ENCODE measurements at regions not wholly inside any gene's neighbourhood (a gene's known extent, or its start where the extent isn't known, plus 50 kb on each side); places are given as distances from the start of the nearest gene placed in this dataset.
A peak's percentile ranks its signal among the peaks of the same experiment; 100 is the strongest.

DNA sequence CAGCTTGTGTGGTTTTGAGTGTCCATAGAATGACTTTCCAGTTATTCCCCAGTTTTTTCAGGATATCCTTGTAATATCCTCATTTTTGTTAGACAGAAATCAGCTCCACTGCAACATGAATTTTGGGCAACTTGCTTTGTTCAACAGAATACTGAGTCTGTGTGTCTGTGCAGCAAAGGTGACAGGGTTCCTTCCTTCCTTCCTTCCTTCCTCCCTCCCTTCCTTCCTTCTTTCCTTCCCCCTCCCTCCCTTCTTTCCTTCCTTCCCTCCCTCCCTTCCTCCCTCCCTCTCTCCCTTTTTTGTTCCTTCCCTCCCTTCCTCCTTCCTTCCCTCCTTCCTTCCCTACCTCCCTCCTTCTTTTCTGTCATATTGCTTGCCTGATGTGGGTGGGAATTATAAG is 496.5 kb downstream of the EPM2A start:
- no peak for DNase-seq (ENCODE audit: extremely low spot score)
- CTCF ChIA-PET = no interaction called here
- POLR2A ChIA-PET = no interaction called here
- TF ChIP-seq ELF4 (IDR thresholded peaks at IDR 0.05) (no peak), FOXM1 (IDR thresholded peaks at IDR 0.05; ENCODE audit: borderline replicate concordance) (no peak), FOXK2 (IDR thresholded peaks at IDR 0.05) (no peak), NFRKB (IDR thresholded peaks at IDR 0.05) (no peak), L3MBTL2 (conservative IDR thresholded peaks at IDR 0.05) (no peak), TARDBP (IDR thresholded peaks at IDR 0.05) (no peak), SP1 (IDR thresholded peaks at IDR 0.05) (no peak), FOXA1 (IDR thresholded peaks at IDR 0.05) (no peak), BHLHE40 (IDR thresholded peaks at IDR 0.05; ENCODE audit: borderline replicate concordance) (no peak), ARNT (IDR thresholded peaks at IDR 0.05) (no peak), HDGF (IDR thresholded peaks at IDR 0.05; ENCODE audit: borderline replicate concordance) (no peak), SUZ12 (IDR thresholded peaks at IDR 0.05) (no peak), CTBP1 (IDR thresholded peaks at IDR 0.05; ENCODE audit: borderline replicate concordance) (no peak), ZNF384 (IDR thresholded peaks at IDR 0.05) (no peak), LEF1 (IDR thresholded peaks at IDR 0.05; ENCODE audit: borderline replicate concordance) (no peak)
- TF ChIP-seq, protein P1, sequence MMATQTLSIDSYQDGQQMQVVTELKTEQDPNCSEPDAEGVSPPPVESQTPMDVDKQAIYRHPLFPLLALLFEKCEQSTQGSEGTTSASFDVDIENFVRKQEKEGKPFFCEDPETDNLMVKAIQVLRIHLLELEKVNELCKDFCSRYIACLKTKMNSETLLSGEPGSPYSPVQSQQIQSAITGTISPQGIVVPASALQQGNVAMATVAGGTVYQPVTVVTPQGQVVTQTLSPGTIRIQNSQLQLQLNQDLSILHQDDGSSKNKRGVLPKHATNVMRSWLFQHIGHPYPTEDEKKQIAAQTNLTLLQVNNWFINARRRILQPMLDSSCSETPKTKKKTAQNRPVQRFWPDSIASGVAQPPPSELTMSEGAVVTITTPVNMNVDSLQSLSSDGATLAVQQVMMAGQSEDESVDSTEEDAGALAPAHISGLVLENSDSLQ (IDR thresholded peaks at IDR 0.05) = no peak

DNA sequence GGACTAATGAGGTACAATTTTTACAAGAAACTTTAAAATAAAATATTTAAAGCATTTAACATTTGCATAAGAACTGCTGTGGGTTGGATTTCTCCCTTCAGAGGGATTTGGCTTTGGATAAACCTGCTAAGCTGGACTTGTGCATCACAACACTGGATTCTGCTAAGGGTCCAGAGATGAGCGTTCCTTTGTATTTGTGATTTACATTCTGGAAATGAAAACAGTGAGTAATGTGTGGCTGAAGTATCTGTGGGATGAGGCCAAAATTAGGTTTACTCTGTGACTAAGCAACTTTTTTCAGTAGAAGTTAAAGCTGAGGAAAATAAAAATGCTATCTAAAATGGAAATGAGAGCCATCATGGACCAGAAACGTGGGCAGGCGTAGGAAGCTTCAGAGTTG is 494.3 kb downstream of the EPM2A start:
- POLR2A ChIA-PET = no interaction called here
- CTCF ChIA-PET = no interaction called here
- DNase-seq (ENCODE audit: extremely low spot score) = no peak

DNA sequence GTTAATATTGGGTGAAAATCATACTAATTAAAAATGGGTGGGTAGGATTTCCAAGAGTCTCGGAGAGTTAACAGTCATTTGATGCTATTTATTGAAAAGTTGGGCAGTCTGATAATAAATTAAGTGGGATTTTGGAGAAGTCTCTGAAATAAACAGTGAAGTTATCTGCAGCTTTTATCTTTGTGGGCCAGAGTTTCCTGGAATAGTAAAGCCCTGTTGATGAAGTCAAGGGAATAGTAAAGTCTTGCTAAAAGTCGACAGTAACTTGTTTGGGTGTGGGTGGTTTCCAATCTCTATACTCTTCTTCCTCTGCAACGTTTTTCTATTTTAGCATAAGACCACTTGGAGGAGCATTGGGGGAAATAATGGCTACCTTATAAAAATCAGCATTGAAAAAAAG is 493.6 kb downstream of the EPM2A start:
- no peak for DNase-seq (ENCODE audit: extremely low spot score)
- ChIA-PET CTCF (no interaction called here), POLR2A (no interaction called here)
- TF ChIP-seq, protein P1 (IDR thresholded peaks at IDR 0.05) = no peak
- TF ChIP-seq FOXA1 (IDR thresholded peaks at IDR 0.05) (no peak), HDGF (IDR thresholded peaks at IDR 0.05; ENCODE audit: borderline replicate concordance) (no peak), FOXK2 (IDR thresholded peaks at IDR 0.05) (no peak), BHLHE40 (IDR thresholded peaks at IDR 0.05; ENCODE audit: borderline replicate concordance) (no peak), NFRKB (IDR thresholded peaks at IDR 0.05) (no peak), CTBP1 (IDR thresholded peaks at IDR 0.05; ENCODE audit: borderline replicate concordance) (no peak), LEF1 (IDR thresholded peaks at IDR 0.05; ENCODE audit: borderline replicate concordance) (no peak), SUZ12 (IDR thresholded peaks at IDR 0.05) (no peak), SP1 (IDR thresholded peaks at IDR 0.05) (no peak)

More for the DNA sequence above, 494.3 kb downstream of the EPM2A start:
- TF ChIP-seq TARDBP (IDR thresholded peaks at IDR 0.05) (no peak), FOXA1 (IDR thresholded peaks at IDR 0.05) (no peak), BHLHE40 (IDR thresholded peaks at IDR 0.05; ENCODE audit: borderline replicate concordance) (no peak), SP1 (IDR thresholded peaks at IDR 0.05) (no peak), ARNT (IDR thresholded peaks at IDR 0.05) (no peak), ZNF384 (IDR thresholded peaks at IDR 0.05) (no peak)

DNA sequence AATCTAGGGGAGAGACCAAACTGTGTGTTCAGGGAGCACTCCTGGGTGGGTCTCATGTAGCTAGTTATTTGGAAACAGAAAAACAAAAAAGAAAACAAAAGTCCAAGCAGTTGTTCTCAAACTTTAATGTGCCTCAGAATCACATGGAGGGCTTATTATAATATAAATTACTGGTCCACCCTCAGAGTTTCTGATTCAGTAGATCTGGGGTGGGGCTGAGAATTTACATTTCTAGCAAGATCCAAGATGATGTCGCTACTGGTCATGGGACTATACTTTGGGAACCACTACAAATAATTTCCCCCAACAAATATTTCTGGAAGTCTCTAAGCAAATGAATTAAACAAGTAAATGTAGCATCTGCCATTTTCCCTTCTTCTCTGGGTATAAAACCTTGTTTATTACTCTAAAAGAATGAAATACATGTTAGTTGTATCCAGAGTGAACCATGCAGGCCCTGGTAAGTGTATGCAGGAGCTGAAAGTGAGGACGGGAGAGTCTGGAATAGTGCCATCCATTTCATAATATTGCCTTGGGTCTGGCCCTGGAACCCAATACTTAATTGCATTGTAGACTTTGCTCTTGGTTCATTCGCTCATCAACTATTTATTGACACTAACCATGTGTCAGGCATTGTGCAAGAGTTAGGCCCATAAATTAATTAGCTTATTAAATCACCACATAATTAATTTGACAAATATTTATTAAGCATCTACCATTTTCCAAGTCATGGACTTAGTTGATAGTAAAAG is 490.8 kb downstream of the EPM2A start:
- CTCF ChIA-PET = no interaction called here
- TF ChIP-seq BHLHE40 (IDR thresholded peaks at IDR 0.05; ENCODE audit: borderline replicate concordance) = no peak
- no peak for TF ChIP-seq LEF1 (IDR thresholded peaks at IDR 0.05; ENCODE audit: borderline replicate concordance)
- TF ChIP-seq ARNT (IDR thresholded peaks at IDR 0.05) = no peak
- TF ChIP-seq L3MBTL2 (conservative IDR thresholded peaks at IDR 0.05) = no peak
- TF ChIP-seq SP1 (IDR thresholded peaks at IDR 0.05) = no peak
- no peak for TF ChIP-seq TARDBP (IDR thresholded peaks at IDR 0.05)
- TF ChIP-seq FOXA1 (IDR thresholded peaks at IDR 0.05) = no peak
- no peak for DNase-seq (ENCODE audit: extremely low spot score)
- POLR2A ChIA-PET = no interaction called here

DNA sequence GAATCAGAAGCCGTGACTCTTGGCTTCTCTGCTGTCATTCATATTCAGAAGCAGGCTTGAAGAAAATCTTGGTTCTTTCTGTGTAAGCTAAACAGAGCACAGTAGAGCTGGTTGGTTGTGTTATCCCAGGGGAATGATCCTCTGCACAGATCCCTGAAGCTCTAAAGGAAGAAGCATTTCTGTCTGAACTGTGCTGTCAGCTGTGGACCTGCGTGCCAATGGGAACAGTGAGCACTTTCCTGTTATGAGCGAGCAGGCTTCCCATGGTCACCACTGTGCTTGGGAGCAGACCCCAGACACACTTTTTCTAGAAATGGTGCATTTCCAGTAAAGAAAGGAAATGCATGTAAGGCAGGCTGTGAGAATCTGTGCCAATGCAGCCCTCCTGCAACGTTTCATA is 490.2 kb downstream of the EPM2A start:
- DNase-seq (ENCODE audit: extremely low spot score) = no peak
- no peak for TF ChIP-seq NFRKB (IDR thresholded peaks at IDR 0.05)
- no peak for TF ChIP-seq L3MBTL2 (conservative IDR thresholded peaks at IDR 0.05)
- no peak for TF ChIP-seq ARNT (IDR thresholded peaks at IDR 0.05)
- no peak for TF ChIP-seq FOXA1 (IDR thresholded peaks at IDR 0.05)
- TF ChIP-seq, protein P1 (IDR thresholded peaks at IDR 0.05) = no peak
- no peak for TF ChIP-seq SUZ12 (IDR thresholded peaks at IDR 0.05)
- TF ChIP-seq BHLHE40 (IDR thresholded peaks at IDR 0.05; ENCODE audit: borderline replicate concordance) = no peak
- TF ChIP-seq ELF4 (IDR thresholded peaks at IDR 0.05) = no peak
- ChIA-PET POLR2A (no interaction called here), CTCF (no interaction called here)

DNA sequence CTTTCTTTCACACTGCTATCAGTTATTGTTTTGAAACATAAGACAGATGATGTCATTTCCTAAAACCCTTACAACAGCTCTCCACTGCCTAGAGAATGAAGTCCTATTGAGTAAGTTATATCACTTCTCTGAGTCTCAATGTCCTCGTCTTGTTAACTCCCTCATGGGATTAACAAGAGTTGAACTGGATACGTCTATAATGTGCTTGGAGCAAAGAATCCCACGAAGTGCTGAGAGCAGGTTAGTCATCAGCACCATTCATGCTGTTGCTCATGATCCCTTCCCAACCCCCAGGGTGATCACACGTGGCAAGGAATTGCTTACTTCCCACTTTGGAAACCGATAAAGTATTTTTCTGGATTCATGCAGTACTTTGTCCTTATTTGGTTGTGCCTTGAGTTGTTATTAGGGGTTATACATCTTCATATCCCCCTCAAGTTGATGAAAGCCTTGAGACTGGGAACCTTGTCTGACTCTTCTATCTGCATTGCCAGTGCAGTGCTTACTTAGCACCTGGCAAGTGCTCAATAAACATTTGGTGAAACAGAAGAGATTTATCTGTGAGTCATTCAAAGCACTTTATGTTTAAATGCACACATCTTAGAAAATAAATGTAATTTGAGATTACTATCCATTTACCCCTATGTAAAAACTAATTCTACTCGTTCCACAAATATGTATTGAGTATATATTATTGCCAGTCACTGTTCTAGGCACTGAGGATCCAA is 487.5 kb downstream of the EPM2A start:
- POLR2A ChIA-PET = no interaction called here
- TF ChIP-seq ZNF384 (IDR thresholded peaks at IDR 0.05) = no peak
- TF ChIP-seq L3MBTL2 (conservative IDR thresholded peaks at IDR 0.05) = no peak
- no peak for TF ChIP-seq SUZ12 (IDR thresholded peaks at IDR 0.05)
- no peak for TF ChIP-seq FOXM1 (IDR thresholded peaks at IDR 0.05; ENCODE audit: borderline replicate concordance)
- no peak for TF ChIP-seq BHLHE40 (IDR thresholded peaks at IDR 0.05; ENCODE audit: borderline replicate concordance)
- no peak for TF ChIP-seq ARNT (IDR thresholded peaks at IDR 0.05)
- TF ChIP-seq, protein P1 (IDR thresholded peaks at IDR 0.05) = no peak
- TF ChIP-seq ELF4 (IDR thresholded peaks at IDR 0.05) = no peak
- TF ChIP-seq NFRKB (IDR thresholded peaks at IDR 0.05) = no peak
- no peak for TF ChIP-seq HDGF (IDR thresholded peaks at IDR 0.05; ENCODE audit: borderline replicate concordance)
- TF ChIP-seq CTBP1 (IDR thresholded peaks at IDR 0.05; ENCODE audit: borderline replicate concordance) = no peak
- TF ChIP-seq TARDBP (IDR thresholded peaks at IDR 0.05) = no peak
- TF ChIP-seq FOXA1 (IDR thresholded peaks at IDR 0.05) = no peak
- no peak for TF ChIP-seq LEF1 (IDR thresholded peaks at IDR 0.05; ENCODE audit: borderline replicate concordance)
- TF ChIP-seq FOXK2 (IDR thresholded peaks at IDR 0.05) = no peak
- CTCF ChIA-PET = no interaction called here
- DNase-seq (ENCODE audit: extremely low spot score) = peak; percentile 22
